HepG2 (cell line): ENCODE measurements at regions not wholly inside any gene's neighbourhood (a gene's known extent, or its start where the extent isn't known, plus 50 kb on each side); places are given as distances from the start of the nearest gene placed in this dataset.
A peak's percentile ranks its signal among the peaks of the same experiment; 100 is the strongest.

Experiments used
- ATF1 ChIP-seq: IDR thresholded peaks from 2 replicates; pipeline ENCODE4 v1.6.1; 2016; ENCODE audit warnings: mild to moderate bottlenecking, control low read depth
- CREM ChIP-seq, 2 experiments: sonication (generic) in 1 of 2; formaldehyde crosslinking in 1 of 2; IDR thresholded peaks; 2 replicates each; pipeline versions ENCODE4 v1.4.0 to v1.6.1; 2016 to 2020; ENCODE audit warnings: antibody characterized with exemption in 1 of 2, mild to moderate bottlenecking in 1 of 2, missing genetic modification reagents in 1 of 2
- CSRNP1 ChIP-seq: sonication (generic); formaldehyde crosslinking; IDR thresholded peaks from 2 replicates; pipeline ENCODE4 v1.8.1; 2023; ENCODE audit warnings: mild to moderate bottlenecking, missing genetic modification reagents
- EEA1 ChIP-seq: sonication (generic); formaldehyde crosslinking; IDR thresholded peaks from 2 replicates; pipeline ENCODE4 v1.5.1; 2020; ENCODE audit warnings: mild to moderate bottlenecking, missing genetic modification reagents, borderline replicate concordance
- ESRRA ChIP-seq: sonication (generic); formaldehyde crosslinking; IDR thresholded peaks from 2 replicates; pipeline ENCODE4 v1.5.1; 2020; ENCODE audit warnings: mild to moderate bottlenecking, low read depth, missing genetic modification reagents
- FOSL2 ChIP-seq: sonication (generic); formaldehyde crosslinking; IDR thresholded peaks from 2 replicates; pipeline ENCODE4 v1.4.0; 2020; ENCODE audit warnings: missing genetic modification reagents
- HBP1 ChIP-seq: IDR thresholded peaks from 2 replicates; pipeline ENCODE4 v1.6.1; 2016; ENCODE audit warnings: low read depth, control low read depth
- NCOR1 ChIP-seq: fragments of 200-600 bp; sonication (generic); IDR thresholded peaks from 2 replicates; pipeline ENCODE4 v1.7.0; 2017; ENCODE audit warnings: antibody characterized with exemption, low read length, borderline replicate concordance
- RORA ChIP-seq: sonication (generic); formaldehyde crosslinking; IDR thresholded peaks from 2 replicates; pipeline ENCODE4 v1.5.0; 2020; ENCODE audit warnings: mild to moderate bottlenecking, missing genetic modification reagents, moderate library complexity
- SALL1 ChIP-seq: sonication (generic); formaldehyde crosslinking; IDR thresholded peaks from 2 replicates; pipeline ENCODE4 v1.8.0; 2022; ENCODE audit warnings: mild to moderate bottlenecking, missing genetic modification reagents
- TEAD3 ChIP-seq: optimal IDR thresholded peaks from 2 replicates; pipeline ENCODE3; 2016; ENCODE audit warnings: borderline replicate concordance
- TOPORS ChIP-seq: sonication (generic); formaldehyde crosslinking; IDR thresholded peaks from 2 replicates; pipeline ENCODE4 v1.8.0; 2023; ENCODE audit warnings: mild to moderate bottlenecking, missing genetic modification reagents
- TRIM24 ChIP-seq: sonication (generic); formaldehyde crosslinking; IDR thresholded peaks from 2 replicates; pipeline ENCODE4 v1.8.0; 2022; ENCODE audit warnings: mild to moderate bottlenecking, missing genetic modification reagents
- ZBTB33 ChIP-seq: sonication (generic); formaldehyde crosslinking; IDR thresholded peaks from 2 replicates; pipeline ENCODE4 v1.4.0; 2020; ENCODE audit warnings: missing genetic modification reagents
- ZBTB38 ChIP-seq: sonication (generic); formaldehyde crosslinking; IDR thresholded peaks from 2 replicates; pipeline ENCODE4 v1.5.1; 2020; ENCODE audit warnings: mild to moderate bottlenecking, missing genetic modification reagents
- ZBTB4 ChIP-seq: sonication (generic); formaldehyde crosslinking; IDR thresholded peaks from 2 replicates; pipeline ENCODE4 v1.4.0; 2020; ENCODE audit warnings: missing genetic modification reagents, mild to moderate bottlenecking, borderline replicate concordance
- ZNF317 ChIP-seq: sonication (generic); formaldehyde crosslinking; IDR thresholded peaks from 2 replicates; pipeline ENCODE4 v1.5.0; 2020; ENCODE audit warnings: mild to moderate bottlenecking, missing genetic modification reagents
- ZNF33B ChIP-seq: sonication (generic); formaldehyde crosslinking; IDR thresholded peaks from 2 replicates; pipeline ENCODE4 v1.5.1; 2020; ENCODE audit warnings: mild to moderate bottlenecking, missing genetic modification reagents
- ZNF382 ChIP-seq: sonication (generic); formaldehyde crosslinking; IDR thresholded peaks from 2 replicates; pipeline ENCODE4 v1.5.0; 2020; ENCODE audit warnings: missing genetic modification reagents, mild to moderate bottlenecking, borderline replicate concordance
- ZNF414 ChIP-seq: sonication (generic); formaldehyde crosslinking; IDR thresholded peaks from 2 replicates; pipeline ENCODE4 v1.5.0; 2020; ENCODE audit warnings: missing genetic modification reagents
- ZNF607 ChIP-seq: sonication (generic); formaldehyde crosslinking; IDR thresholded peaks from 2 replicates; pipeline ENCODE4 v1.5.1; 2020; ENCODE audit warnings: missing genetic modification reagents, mild to moderate bottlenecking, borderline replicate concordance

GRCh38 chr2:43127208-43127940 lies 99.0 kb downstream of the ZFP36L2 start (continued):
- no peak for TF ChIP-seq CREM (IDR thresholded peaks at IDR 0.05)
- TF ChIP-seq CREM (CRISPR knock-in tag; IDR thresholded peaks at IDR 0.05), result no peak
- peak; percentile 65 for TF ChIP-seq SALL1
- TF ChIP-seq ZNF317, result 0 out of 2 replicates have a peak, but pooled peaks have one; percentile 16
- TF ChIP-seq HBP1 (CRISPR knock-in tag), result no peak
- TF ChIP-seq CSRNP1 (CRISPR knock-in tag), result peak; percentile 78; the same call in 1 of the 2 replicates
- no peak for TF ChIP-seq TOPORS
- peak; percentile 95; the same call in 1 of the 2 replicates for TF ChIP-seq ZBTB4 (CRISPR knock-in tag)
- peak; percentile 32; the same call in 1 of the 2 replicates for TF ChIP-seq FOSL2 (CRISPR knock-in tag)
- peak; percentile 46; the same call in 1 of the 2 replicates for TF ChIP-seq ESRRA (CRISPR knock-in tag)
- no peak for TF ChIP-seq NCOR1
- TF ChIP-seq TEAD3 (CRISPR knock-in tag), result peak; percentile 13
- TF ChIP-seq RORA (CRISPR knock-in tag), result no peak
- TF ChIP-seq ZNF382 (CRISPR knock-in tag), result no peak
- no peak for TF ChIP-seq ZNF607 (CRISPR knock-in tag)
- 0 out of 2 replicates have a peak, but pooled peaks have one; percentile 16 for TF ChIP-seq ZNF33B (CRISPR knock-in tag)
- no peak for TF ChIP-seq ATF1 (CRISPR knock-in tag)
- TF ChIP-seq ZNF414 (CRISPR knock-in tag), result no peak
- no peak for TF ChIP-seq EEA1 (CRISPR knock-in tag)
- TF ChIP-seq ZBTB33 (CRISPR knock-in tag), result peak; percentile 99
- peak; percentile 55; the same call in 1 of the 2 replicates for TF ChIP-seq TRIM24 (CRISPR knock-in tag)
- TF ChIP-seq ZBTB38, result peak; percentile 77
